ENCODE measurements at regions not wholly inside any gene's neighbourhood (a gene's known extent, or its start where the extent isn't known, plus 50 kb on each side); places are given as distances from the start of the nearest gene placed in this dataset.

- DNase-seq (ENCODE audit: low spot score), result no peak
Observed at GRCh38 chr12:41768456-41768855, 376.2 kb downstream of the GXYLT1 start.

GRCh38 chr12:41762691-41763090, 382.0 kb downstream of the GXYLT1 start:
- DNase-seq (ENCODE audit: low spot score), result no peak

- DNase-seq (ENCODE audit: low spot score), result no peak
Observed at GRCh38 chr12:41745593-41745992, 399.1 kb downstream of the GXYLT1 start.

- DNase-seq (ENCODE audit: low spot score), result no peak
Observed at GRCh38 chr12:41743835-41744234, 400.8 kb downstream of the GXYLT1 start.

GRCh38 chr12:41739066-41739465, 405.6 kb downstream of the GXYLT1 start:
- DNase-seq (ENCODE audit: low spot score), result no peak

- DNase-seq (ENCODE audit: low spot score), result no peak
Observed at GRCh38 chr12:41737423-41737822, 407.3 kb downstream of the GXYLT1 start.

- DNase-seq (ENCODE audit: low spot score), result no peak
Observed at GRCh38 chr12:41736436-41736835, 408.2 kb downstream of the GXYLT1 start.

- no peak for DNase-seq (ENCODE audit: low spot score)
Observed at GRCh38 chr12:41731691-41732090, 413.0 kb downstream of the GXYLT1 start.

- no peak for DNase-seq (ENCODE audit: low spot score)
Observed at GRCh38 chr12:41731061-41731460, 413.6 kb downstream of the GXYLT1 start.

- no peak for DNase-seq (ENCODE audit: low spot score)
Observed at GRCh38 chr12:41724216-41724615, 420.5 kb downstream of the GXYLT1 start.

- DNase-seq (ENCODE audit: low spot score), result no peak
Observed at GRCh38 chr12:41719214-41719613, 425.5 kb downstream of the GXYLT1 start.

GRCh38 chr12:41715256-41715655, 429.4 kb downstream of the GXYLT1 start:
- DNase-seq (ENCODE audit: low spot score), result no peak

GRCh38 chr12:41709463-41710285, 435.0 kb downstream of the GXYLT1 start:
- DNase-seq (ENCODE audit: low spot score), result no peak

GRCh38 chr12:41709012-41709411, 435.7 kb downstream of the GXYLT1 start:
- DNase-seq (ENCODE audit: low spot score), result no peak

- no peak for DNase-seq (ENCODE audit: low spot score)
Observed at GRCh38 chr12:41706376-41706775, 438.3 kb downstream of the GXYLT1 start.

GRCh38 chr12:41701943-41702601, 442.6 kb downstream of the GXYLT1 start:
- no peak for DNase-seq (ENCODE audit: low spot score)

GRCh38 chr12:41700940-41701339, 443.7 kb downstream of the GXYLT1 start:
- no peak for DNase-seq (ENCODE audit: low spot score)

- no peak for DNase-seq (ENCODE audit: low spot score)
Observed at GRCh38 chr12:41699658-41700057, 445.0 kb downstream of the GXYLT1 start.

- DNase-seq (ENCODE audit: low spot score), result no peak
Observed at GRCh38 chr12:41697161-41697560, 447.5 kb downstream of the GXYLT1 start.

- DNase-seq (ENCODE audit: low spot score), result no peak
Observed at GRCh38 chr12:41684997-41685396, 459.7 kb downstream of the GXYLT1 start.

- DNase-seq (ENCODE audit: low spot score), result no peak
Observed at GRCh38 chr12:41683513-41684240, 461.0 kb downstream of the GXYLT1 start.

GRCh38 chr12:41683023-41683422, 461.7 kb downstream of the GXYLT1 start:
- no peak for DNase-seq (ENCODE audit: low spot score)

- no peak for DNase-seq (ENCODE audit: low spot score)
Observed at GRCh38 chr12:41681898-41682297, 462.8 kb downstream of the GXYLT1 start.

Data from putamen (tissue), 1 donor.